GM18526 (cell line): ENCODE measurements at regions not wholly inside any gene's neighbourhood (a gene's known extent, or its start where the extent isn't known, plus 50 kb on each side); places are given as distances from the start of the nearest gene placed in this dataset.
A peak's percentile ranks its signal among the peaks of the same experiment; 100 is the strongest.

Source experiments
- POLR2A ChIP-seq: IDR thresholded peaks from 3 replicates; pipeline ENCODE4 v1.6.1; 2011; ENCODE audit not compliant: insufficient read length; ENCODE audit errors: extremely low read depth

GRCh38 chr2:64217198-64217869 is 73.1 kb upstream of the PELI1 start:
- TF ChIP-seq POLR2A, result no peak

- TF ChIP-seq POLR2A, result no peak
Measured at GRCh38 chr2:64218137-64218802, 74.0 kb upstream of the PELI1 start.

- TF ChIP-seq POLR2A, result no peak
Measured at GRCh38 chr2:64219149-64219548, 74.9 kb upstream of the PELI1 start.

GRCh38 chr2:64220265-64220664 is 76.0 kb upstream of the PELI1 start:
- no peak for TF ChIP-seq POLR2A

GRCh38 chr2:64220894-64221617 is 76.8 kb upstream of the PELI1 start:
- no peak for TF ChIP-seq POLR2A

GRCh38 chr2:64221935-64222334 is 77.7 kb upstream of the PELI1 start:
- TF ChIP-seq POLR2A, result no peak

GRCh38 chr2:64222351-64222750 is 78.1 kb upstream of the PELI1 start:
- no peak for TF ChIP-seq POLR2A

GRCh38 chr2:64223055-64223454 is 78.8 kb upstream of the PELI1 start:
- no peak for TF ChIP-seq POLR2A

GRCh38 chr2:64225491-64225890 is 81.3 kb upstream of the PELI1 start:
- TF ChIP-seq POLR2A, result no peak

GRCh38 chr2:64226611-64227010 is 82.4 kb upstream of the PELI1 start:
- no peak for TF ChIP-seq POLR2A

GRCh38 chr2:64227603-64228125 is 83.4 kb upstream of the PELI1 start:
- no peak for TF ChIP-seq POLR2A

- TF ChIP-seq POLR2A, result peak; percentile 65
Measured at GRCh38 chr2:64228126-64228678, 84.0 kb upstream of the PELI1 start.

GRCh38 chr2:64228918-64229317 is 84.7 kb upstream of the PELI1 start:
- no peak for TF ChIP-seq POLR2A

GRCh38 chr2:64230540-64230939 is 86.3 kb upstream of the PELI1 start:
- TF ChIP-seq POLR2A, result no peak

- no peak for TF ChIP-seq POLR2A
Measured at GRCh38 chr2:64232266-64232665, 88.0 kb upstream of the PELI1 start.
